AG08395 (cell line): ENCODE measurements at regions not wholly inside any gene's neighbourhood (a gene's known extent, or its start where the extent isn't known, plus 50 kb on each side); places are given as distances from the start of the nearest gene placed in this dataset.

Experiments used
- DNase-seq: peaks from one replicate; pipeline ENCODE4 v3.0.0; 2012; ENCODE audit warnings: mixed read lengths, low spot score

- DNase-seq, result no peak
These were observed 389.8 kb upstream of the AZI2 start for GRCh38 chr3:28738425-28738824.

DNA sequence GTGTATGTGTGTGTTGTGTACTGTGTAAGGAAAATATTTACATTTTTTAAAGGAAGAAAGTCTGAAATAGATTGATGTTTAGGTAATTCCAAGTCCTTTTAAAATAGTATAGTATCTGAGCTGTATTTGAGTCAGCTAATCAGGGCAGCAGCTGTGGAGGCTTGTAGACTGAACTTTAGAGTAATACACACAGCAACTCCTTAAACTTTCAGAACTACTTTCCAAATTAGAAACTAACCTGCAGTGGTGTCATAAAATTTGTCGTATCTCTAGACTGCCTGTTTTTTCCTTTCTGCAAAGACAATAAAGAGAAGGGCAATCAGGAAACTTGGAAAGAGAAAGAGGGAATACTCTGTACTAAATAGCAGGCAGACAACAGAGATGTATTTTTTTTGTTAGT lies 391.0 kb upstream of the AZI2 start:
- no peak for DNase-seq

DNA sequence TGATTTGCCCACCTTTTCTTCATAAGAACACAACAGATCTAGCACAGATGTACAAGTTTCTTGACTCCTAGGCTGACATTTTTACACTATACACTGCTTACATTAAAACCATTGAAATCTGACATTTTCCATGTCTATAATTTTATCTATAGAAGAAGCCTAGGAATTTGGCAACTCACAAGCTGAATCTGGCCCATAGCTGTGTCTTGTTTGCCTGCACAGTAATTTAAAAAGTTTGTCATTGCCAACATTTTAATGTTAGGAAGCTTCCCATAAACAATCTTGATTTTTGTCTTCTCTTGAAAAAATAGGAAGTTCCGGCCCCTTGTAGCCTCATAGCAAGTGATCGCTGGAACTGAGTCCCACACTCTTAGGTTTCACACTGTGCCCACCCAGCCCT lies 394.6 kb upstream of the AZI2 start:
- no peak for DNase-seq

DNA sequence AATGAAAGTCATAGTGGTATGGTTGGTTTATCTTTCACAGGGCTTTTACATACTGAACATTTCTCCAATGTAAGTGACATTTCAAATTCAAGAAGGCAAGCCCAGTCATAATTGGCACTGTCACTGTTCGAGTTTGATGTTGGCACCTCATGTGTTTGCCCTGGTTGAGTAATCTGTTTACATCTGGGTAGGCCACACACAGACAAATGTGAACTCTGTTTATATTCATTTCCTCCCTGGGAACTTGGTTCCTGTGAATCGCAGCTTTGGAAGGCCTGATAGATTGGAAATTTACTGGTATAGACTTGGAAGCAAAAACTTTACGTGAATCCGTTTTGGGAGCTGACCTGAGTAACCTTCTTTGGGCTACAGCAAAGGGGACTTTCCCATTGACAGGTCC lies 395.2 kb upstream of the AZI2 start:
- no peak for DNase-seq

- DNase-seq, result no peak
These were observed 396.8 kb upstream of the AZI2 start for GRCh38 chr3:28745436-28745835.

DNA sequence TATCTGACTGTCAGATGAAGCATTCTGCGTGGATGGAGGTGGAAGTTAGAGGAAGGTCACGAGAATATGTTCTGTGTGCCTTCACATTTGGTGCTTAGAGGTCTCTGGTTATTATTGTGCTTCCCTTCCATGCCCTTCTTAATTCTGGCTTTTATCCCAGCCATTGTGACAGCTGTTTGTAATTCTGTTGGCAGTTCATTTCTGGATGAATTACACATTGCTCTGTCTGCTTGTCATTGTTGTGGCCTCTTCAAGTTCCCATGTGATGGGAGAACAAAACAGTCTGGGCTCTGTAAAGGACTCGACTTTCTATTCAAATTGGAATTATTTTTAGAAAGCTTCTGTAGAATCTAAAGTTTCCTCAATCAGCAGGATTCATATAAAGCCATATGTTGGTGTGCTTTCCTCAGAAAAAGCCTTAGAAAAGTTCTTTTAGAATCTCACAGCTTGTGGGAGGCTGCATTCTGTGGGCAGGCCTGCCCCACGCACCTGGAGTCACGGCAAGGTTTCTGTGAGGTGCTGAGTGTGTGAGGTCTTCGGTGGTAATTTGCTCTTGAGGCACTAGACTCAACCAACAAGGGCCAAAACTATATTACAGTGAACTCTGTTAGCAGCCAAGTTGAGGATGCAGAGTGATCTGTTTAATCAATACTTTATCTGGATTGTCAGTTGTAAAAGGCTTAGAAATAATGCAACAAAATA lies 397.4 kb upstream of the AZI2 start:
- DNase-seq, result no peak

GRCh38 chr3:28746990-28747389 lies 398.4 kb upstream of the AZI2 start:
- no peak for DNase-seq

DNA sequence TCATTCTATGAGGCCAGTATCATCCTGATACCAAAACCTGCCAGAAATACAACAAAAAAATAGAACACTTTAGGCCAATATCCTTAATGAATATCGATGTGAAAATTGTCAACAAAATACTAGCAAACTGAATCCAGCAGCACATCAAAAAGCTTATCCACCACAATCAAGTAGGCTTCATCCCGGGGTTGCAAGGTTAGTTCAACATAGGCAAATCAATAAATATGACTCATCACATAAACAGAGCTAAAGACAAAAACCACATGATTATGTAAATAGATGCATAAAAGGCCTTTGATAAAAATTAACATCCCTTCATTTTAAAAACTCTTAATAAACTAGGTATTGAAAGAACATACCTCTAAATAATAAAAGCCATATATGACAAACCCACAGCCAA lies 403.2 kb upstream of the AZI2 start:
- no peak for DNase-seq

GRCh38 chr3:28752290-28752689 lies 403.7 kb upstream of the AZI2 start:
- DNase-seq, result no peak

DNA sequence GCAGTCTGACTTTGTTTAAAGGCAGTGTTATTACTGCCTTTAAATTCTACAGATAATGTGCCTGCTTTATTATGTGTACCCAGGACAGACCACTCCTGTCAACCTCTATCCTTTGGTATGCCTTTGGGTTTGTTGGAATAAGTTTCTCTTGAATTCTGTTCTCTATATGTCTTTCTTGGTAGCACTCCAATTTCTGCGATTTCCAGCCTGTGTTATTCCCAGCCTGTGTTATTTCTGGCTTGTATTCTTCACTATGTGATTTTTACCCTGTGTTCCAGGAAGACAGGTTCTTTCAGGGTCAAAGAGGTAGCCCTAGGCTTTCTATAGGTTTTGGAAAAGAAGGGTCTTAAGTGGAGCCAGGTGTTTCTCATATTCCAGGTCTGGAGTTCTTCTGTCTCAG lies 407.4 kb upstream of the AZI2 start:
- no peak for DNase-seq

- no peak for DNase-seq
These were observed 409.5 kb upstream of the AZI2 start for GRCh38 chr3:28758115-28758514.

DNA sequence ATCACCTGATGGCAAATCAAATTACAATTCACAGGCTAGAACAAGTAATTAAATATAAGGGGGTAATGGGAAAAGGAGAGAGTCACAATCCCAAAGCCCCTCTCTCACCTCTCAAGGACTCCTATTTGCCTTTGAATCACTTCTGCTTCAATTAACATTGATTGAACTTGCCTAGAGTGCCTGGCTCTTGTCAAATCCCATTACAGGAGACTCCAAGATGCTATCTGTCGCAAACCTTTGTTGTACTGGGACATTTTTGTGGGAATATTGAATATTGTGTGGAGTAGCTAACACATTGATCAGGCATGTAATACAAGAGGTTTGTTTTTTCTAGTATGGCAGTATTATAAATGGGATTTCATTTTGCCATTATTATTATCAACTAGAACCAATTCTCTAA lies 412.8 kb upstream of the AZI2 start:
- DNase-seq, result no peak

GRCh38 chr3:28765194-28765593 lies 416.6 kb upstream of the AZI2 start:
- no peak for DNase-seq

- no peak for DNase-seq
These were observed 419.8 kb upstream of the AZI2 start for GRCh38 chr3:28768439-28768838.

- no peak for DNase-seq
These were observed 429.3 kb upstream of the AZI2 start for GRCh38 chr3:28777806-28778475.

DNA sequence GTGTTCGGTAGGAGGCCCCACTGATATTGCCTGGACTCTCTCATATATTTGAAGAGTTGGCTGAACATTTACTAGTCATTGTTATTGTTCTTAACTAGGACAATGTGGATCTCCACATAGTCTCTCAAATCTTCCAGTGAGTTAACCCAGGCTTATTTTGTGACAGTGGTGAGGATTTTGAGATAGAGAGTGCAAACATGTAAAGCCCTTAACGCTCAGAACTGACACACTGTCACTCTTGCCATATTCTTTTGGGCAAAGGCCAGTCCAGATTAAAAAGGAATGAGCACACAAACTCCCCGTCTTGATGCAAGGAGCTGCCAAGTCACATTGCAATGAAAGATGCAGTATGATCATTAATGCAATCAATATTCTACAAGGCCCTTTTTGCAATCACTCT lies 431.9 kb upstream of the AZI2 start:
- no peak for DNase-seq

GRCh38 chr3:28781053-28781452 lies 432.4 kb upstream of the AZI2 start:
- no peak for DNase-seq

GRCh38 chr3:28786446-28786845 lies 437.8 kb upstream of the AZI2 start:
- DNase-seq, result no peak

DNA sequence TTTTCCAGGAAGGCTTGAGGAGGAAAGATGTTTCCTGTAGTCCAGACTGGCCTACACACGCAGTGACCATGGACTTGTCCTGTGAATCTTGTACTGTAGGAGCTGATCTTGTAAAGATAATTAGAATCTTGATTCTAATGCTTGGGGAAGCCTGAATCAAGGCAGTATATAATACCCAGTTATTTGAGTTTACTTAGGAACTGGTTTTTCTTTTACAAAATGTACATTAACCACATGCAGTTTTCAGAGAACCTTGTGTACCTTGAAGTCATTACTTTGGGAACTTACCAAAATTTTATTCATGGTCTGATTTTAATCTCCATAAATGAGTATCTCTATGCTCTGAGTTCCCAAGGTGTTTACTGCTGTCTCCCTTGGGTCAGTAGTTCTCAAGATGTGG lies 439.9 kb upstream of the AZI2 start:
- no peak for DNase-seq

DNA sequence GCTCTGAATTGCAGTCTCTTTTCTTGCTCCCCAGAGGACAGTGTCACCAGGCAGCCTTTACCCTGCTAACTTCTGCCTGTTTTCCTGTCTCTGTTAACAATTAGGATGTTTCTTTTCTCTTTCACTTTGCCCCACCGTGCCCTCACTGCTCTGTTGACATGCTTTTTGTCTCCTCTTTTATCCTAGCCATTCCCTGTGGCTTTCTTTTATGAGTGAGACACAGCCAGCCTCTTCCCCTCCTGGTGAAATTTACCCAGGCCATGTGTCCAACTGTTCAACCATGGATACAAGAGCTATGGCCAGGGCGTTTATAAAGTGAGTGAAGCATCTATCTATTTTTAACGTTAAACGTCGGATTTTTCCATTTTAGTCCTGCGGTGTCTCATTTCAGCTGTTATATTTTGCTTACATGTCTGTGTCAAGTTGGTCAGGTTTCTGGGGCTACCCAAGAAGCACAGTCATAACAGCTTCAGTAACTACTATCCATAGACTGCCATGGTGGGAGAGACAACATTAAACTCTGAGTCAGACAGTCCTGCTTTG lies 443.2 kb upstream of the AZI2 start:
- no peak for DNase-seq

DNA sequence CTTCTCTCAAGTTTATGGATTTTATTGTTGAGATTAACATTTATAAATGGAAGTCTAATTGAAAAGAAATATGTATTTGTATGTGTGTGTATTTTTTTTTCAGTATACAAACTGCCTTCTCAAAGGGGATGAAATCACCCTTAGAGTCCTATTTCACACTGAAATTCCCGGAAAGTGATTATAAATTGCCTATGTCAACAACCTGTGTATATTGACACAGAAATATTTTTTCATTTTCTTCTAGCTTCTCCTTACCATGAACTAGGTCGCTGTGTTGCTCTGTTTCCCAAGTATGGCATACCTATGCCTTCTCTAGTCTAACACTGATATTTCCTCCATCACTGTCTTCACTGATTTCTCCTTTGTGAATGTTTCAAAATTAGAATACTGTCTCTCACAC lies 444.0 kb upstream of the AZI2 start:
- DNase-seq, result no peak

- DNase-seq, result no peak
These were observed 450.5 kb upstream of the AZI2 start for GRCh38 chr3:28799084-28799483.

DNA sequence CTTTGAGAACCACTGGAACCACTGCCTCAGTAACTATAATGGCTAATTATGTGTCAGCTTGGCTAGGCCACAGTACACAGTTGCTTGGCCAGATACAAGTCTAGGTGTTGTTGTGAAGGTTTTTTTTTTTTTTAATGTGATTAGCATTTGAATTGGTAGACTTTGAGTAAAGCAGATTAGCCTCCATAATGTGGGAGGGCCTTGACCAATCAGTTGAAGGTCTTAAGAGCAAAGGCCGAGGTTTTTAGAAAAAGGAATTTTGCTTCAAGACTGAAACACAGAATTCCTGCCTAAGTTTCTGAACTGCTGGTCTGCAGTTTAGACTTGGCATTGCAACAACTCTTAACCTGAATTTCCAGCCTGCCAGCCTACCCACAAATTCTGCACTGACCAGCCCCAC lies 451.6 kb upstream of the AZI2 start:
- no peak for DNase-seq

DNA sequence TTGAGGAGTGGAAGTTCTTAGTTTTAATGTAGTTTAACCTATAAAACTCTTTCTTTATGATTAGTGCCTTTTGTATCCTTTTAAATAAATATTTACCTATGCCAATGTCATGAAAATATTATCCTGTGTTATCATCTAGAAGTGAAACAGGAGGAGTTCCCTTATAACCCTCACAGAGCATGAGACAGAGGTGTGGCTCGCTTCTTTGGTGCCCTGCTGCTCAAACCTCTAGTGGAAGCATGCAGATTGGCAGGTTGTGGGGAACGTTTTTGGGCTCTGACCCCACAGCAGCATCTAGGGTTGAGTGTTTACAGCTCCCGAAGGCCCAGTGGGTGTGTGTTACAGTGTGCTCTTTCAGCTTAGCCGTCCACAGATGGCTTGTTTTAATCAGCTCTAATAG lies 459.4 kb upstream of the AZI2 start:
- DNase-seq, result no peak
